GM18520 (cell line): ENCODE measurements at regions not wholly inside any gene's neighbourhood (a gene's known extent, or its start where the extent isn't known, plus 50 kb on each side); places are given as distances from the start of the nearest gene placed in this dataset.
"Not testable (repeated sequence)": the region's sequence is repeated elsewhere in the genome, so short reads cannot be mapped to it uniquely, and the experiment has no call there.

Source experiments
- ATAC-seq: cut with Tn5 transposase; IDR thresholded peaks from one replicate; pipeline ENCODE4 v1.9.1; 2021; ENCODE audit not compliant: unreplicated experiment

GRCh38 chr4:64216741-64217140 lies 192.5 kb downstream of the TECRL start:
- no peak for ATAC-seq

- ATAC-seq: no peak
These were observed 203.9 kb downstream of the TECRL start for GRCh38 chr4:64205376-64205775.

GRCh38 chr4:64200001-64200555 lies 209.2 kb downstream of the TECRL start:
- no peak for ATAC-seq

GRCh38 chr4:64195582-64195981 lies 213.7 kb downstream of the TECRL start:
- no peak for ATAC-seq

GRCh38 chr4:64192731-64193412 lies 216.4 kb downstream of the TECRL start:
- ATAC-seq: no peak

GRCh38 chr4:64174247-64174882 lies 234.9 kb downstream of the TECRL start:
- no peak for ATAC-seq

GRCh38 chr4:64166365-64166764 lies 242.9 kb downstream of the TECRL start:
- ATAC-seq: no peak

- ATAC-seq: peak; percentile 70
These were observed 250.5 kb downstream of the TECRL start for GRCh38 chr4:64158648-64159326.

- ATAC-seq: no peak
These were observed 251.9 kb downstream of the TECRL start for GRCh38 chr4:64157397-64157796.

GRCh38 chr4:64156253-64156652 lies 253.0 kb downstream of the TECRL start:
- no peak for ATAC-seq

- ATAC-seq: no peak
These were observed 263.2 kb downstream of the TECRL start for GRCh38 chr4:64146030-64146429.

- no peak for ATAC-seq
These were observed 264.3 kb downstream of the TECRL start for GRCh38 chr4:64144994-64145393.

- no peak for ATAC-seq
These were observed 278.3 kb downstream of the TECRL start for GRCh38 chr4:64130907-64131306.

- no peak for ATAC-seq
These were observed 283.9 kb downstream of the TECRL start for GRCh38 chr4:64125354-64125753.

GRCh38 chr4:64121803-64122202 lies 287.4 kb downstream of the TECRL start:
- no peak for ATAC-seq

GRCh38 chr4:64105903-64106302 lies 303.3 kb downstream of the TECRL start:
- ATAC-seq: no peak

- ATAC-seq: no peak
These were observed 313.9 kb downstream of the TECRL start for GRCh38 chr4:64095398-64095797.

- ATAC-seq: no peak
These were observed 329.9 kb downstream of the TECRL start for GRCh38 chr4:64079316-64079715.

- no peak for ATAC-seq
These were observed 341.2 kb downstream of the TECRL start for GRCh38 chr4:64068096-64068495.

GRCh38 chr4:64062991-64063390 lies 346.3 kb downstream of the TECRL start:
- ATAC-seq: no peak

- ATAC-seq: not testable (repeated sequence)
These were observed 372.2 kb downstream of the TECRL start for GRCh38 chr4:64037033-64037432.

- ATAC-seq: no peak
These were observed 386.7 kb downstream of the TECRL start for GRCh38 chr4:64022560-64022959.
